ENCODE measurements at regions not wholly inside any gene's neighbourhood (a gene's known extent, or its start where the extent isn't known, plus 50 kb on each side); places are given as distances from the start of the nearest gene placed in this dataset.

- FAIRE-seq, result no peak
Measured at GRCh38 chr13:111394211-111394922, 73.9 kb downstream of the TEX29 start.

GRCh38 chr13:111395511-111396393 is 75.3 kb downstream of the TEX29 start:
- no peak for FAIRE-seq

- no peak for FAIRE-seq
Measured at GRCh38 chr13:111396457-111396856, 76.0 kb downstream of the TEX29 start.

GRCh38 chr13:111397202-111397880 is 76.9 kb downstream of the TEX29 start:
- FAIRE-seq, result no peak

- no peak for FAIRE-seq
Measured at GRCh38 chr13:111398196-111398595, 77.8 kb downstream of the TEX29 start.

- no peak for FAIRE-seq
Measured at GRCh38 chr13:111398715-111399299, 78.4 kb downstream of the TEX29 start.

GRCh38 chr13:111399334-111399733 is 78.9 kb downstream of the TEX29 start:
- FAIRE-seq, result no peak

GRCh38 chr13:111399776-111400538 is 79.5 kb downstream of the TEX29 start:
- no peak for FAIRE-seq

- FAIRE-seq, result no peak
Measured at GRCh38 chr13:111401151-111401550, 80.7 kb downstream of the TEX29 start.

- FAIRE-seq, result no peak
Measured at GRCh38 chr13:111401755-111402154, 81.3 kb downstream of the TEX29 start.

GRCh38 chr13:111402441-111402840 is 82.0 kb downstream of the TEX29 start:
- FAIRE-seq, result no peak

- FAIRE-seq, result no peak
Measured at GRCh38 chr13:111403266-111403665, 82.8 kb downstream of the TEX29 start.

GRCh38 chr13:111404746-111405145 is 84.3 kb downstream of the TEX29 start:
- FAIRE-seq, result no peak

GRCh38 chr13:111406636-111407035 is 86.2 kb downstream of the TEX29 start:
- FAIRE-seq, result no peak

- FAIRE-seq, result no peak
Measured at GRCh38 chr13:111407381-111408131, 87.1 kb downstream of the TEX29 start.

- FAIRE-seq, result no peak
Measured at GRCh38 chr13:111409413-111409812, 89.0 kb downstream of the TEX29 start.

GRCh38 chr13:111410232-111411021 is 90.0 kb downstream of the TEX29 start:
- no peak for FAIRE-seq

- FAIRE-seq, result no peak
Measured at GRCh38 chr13:111411151-111411858, 90.9 kb downstream of the TEX29 start.

- FAIRE-seq, result no peak
Measured at GRCh38 chr13:111411919-111412650, 91.6 kb downstream of the TEX29 start.

Data from A204.1 (cell line).